OCI-LY1 (cell line): ENCODE measurements at regions not wholly inside any gene's neighbourhood (a gene's known extent, or its start where the extent isn't known, plus 50 kb on each side); places are given as distances from the start of the nearest gene placed in this dataset.

Experiments used
- EZH2 ChIP-seq: fragments of 200-600 bp; sonication (generic), shearing (Covaris generic); IDR thresholded peaks from 2 replicates; pipeline ENCODE4 v1.8.0; 2017; ENCODE audit warnings: borderline replicate concordance, mixed run types, mild to moderate bottlenecking, antibody characterized with exemption, low read length, moderate library complexity, mixed read lengths
- TF ChIP-seq, protein P1 (sequence below): fragments of 200-600 bp; sonication (generic), shearing (Covaris generic); IDR thresholded peaks from 2 replicates; pipeline ENCODE4 v1.5.1; 2017; ENCODE audit warnings: mild to moderate bottlenecking, antibody characterized with exemption, low read length, moderate library complexity, mixed read lengths

DNA sequence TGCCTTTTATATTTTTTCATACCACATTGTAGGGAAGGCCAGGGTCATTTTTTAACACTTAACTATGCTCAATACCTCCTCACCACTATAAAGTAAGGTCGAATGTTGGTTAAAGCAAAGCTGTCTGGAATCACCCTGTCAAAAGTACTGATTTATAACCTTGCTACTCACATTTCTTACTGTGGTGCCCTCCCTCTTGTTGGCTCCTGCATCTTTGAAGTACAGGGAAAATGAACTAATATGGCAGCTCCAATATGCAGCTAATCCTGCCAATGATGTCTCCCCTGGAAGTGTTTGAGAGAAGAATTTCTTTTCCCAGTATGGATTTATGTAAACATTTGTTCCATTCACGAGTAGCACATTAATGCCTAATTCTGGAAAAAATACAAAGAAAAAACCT is 108.4 kb upstream of the RPS23 start:
- TF ChIP-seq, protein P1, sequence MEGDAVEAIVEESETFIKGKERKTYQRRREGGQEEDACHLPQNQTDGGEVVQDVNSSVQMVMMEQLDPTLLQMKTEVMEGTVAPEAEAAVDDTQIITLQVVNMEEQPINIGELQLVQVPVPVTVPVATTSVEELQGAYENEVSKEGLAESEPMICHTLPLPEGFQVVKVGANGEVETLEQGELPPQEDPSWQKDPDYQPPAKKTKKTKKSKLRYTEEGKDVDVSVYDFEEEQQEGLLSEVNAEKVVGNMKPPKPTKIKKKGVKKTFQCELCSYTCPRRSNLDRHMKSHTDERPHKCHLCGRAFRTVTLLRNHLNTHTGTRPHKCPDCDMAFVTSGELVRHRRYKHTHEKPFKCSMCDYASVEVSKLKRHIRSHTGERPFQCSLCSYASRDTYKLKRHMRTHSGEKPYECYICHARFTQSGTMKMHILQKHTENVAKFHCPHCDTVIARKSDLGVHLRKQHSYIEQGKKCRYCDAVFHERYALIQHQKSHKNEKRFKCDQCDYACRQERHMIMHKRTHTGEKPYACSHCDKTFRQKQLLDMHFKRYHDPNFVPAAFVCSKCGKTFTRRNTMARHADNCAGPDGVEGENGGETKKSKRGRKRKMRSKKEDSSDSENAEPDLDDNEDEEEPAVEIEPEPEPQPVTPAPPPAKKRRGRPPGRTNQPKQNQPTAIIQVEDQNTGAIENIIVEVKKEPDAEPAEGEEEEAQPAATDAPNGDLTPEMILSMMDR = no peak
- no peak for TF ChIP-seq EZH2
